Gastroesophageal sphincter (tissue), 3 donors: ENCODE measurements at regions not wholly inside any gene's neighbourhood (a gene's known extent, or its start where the extent isn't known, plus 50 kb on each side); places are given as distances from the start of the nearest gene placed in this dataset.

ENCODE experiments used
- EP300 ChIP-seq: sonication (generic); formaldehyde crosslinking; IDR thresholded peaks from one replicate; pipeline ENCODE4 v1.6.1; 2017; ENCODE audit warnings: antibody characterized with exemption, mild to moderate bottlenecking
- POLR2A ChIP-seq, 2 donors: fragments of 450-650 bp; IDR thresholded peaks; one replicate each; pipeline ENCODE4 v1.6.1; 2017; ENCODE audit warnings: antibody characterized with exemption in 2 of 2, mild to moderate bottlenecking in 2 of 2, moderate library complexity in 1 of 2
- POLR2AphosphoS5 ChIP-seq: sonication (generic); formaldehyde crosslinking; IDR thresholded peaks from one replicate; pipeline ENCODE4 v1.6.1; 2017; ENCODE audit warnings: antibody characterized with exemption
- TF ChIP-seq, protein P1 (sequence below), 4 experiments: fragments of 200-600 bp in 2 of 4; fragments of 450-650 bp in 2 of 4; sonication (generic) in 1 of 4; IDR thresholded peaks; one replicate each; pipeline ENCODE4 v1.5.1; 2017 to 2019; ENCODE audit warnings: antibody characterized with exemption in 4 of 4, mild to moderate bottlenecking in 2 of 4, moderate library complexity in 2 of 4

GRCh38 chr11:119810478-119811232 lies 81.7 kb upstream of the NECTIN1 start:
- TF ChIP-seq POLR2A (IDR thresholded peaks at IDR 0.05) = no peak
- TF ChIP-seq, protein P1, sequence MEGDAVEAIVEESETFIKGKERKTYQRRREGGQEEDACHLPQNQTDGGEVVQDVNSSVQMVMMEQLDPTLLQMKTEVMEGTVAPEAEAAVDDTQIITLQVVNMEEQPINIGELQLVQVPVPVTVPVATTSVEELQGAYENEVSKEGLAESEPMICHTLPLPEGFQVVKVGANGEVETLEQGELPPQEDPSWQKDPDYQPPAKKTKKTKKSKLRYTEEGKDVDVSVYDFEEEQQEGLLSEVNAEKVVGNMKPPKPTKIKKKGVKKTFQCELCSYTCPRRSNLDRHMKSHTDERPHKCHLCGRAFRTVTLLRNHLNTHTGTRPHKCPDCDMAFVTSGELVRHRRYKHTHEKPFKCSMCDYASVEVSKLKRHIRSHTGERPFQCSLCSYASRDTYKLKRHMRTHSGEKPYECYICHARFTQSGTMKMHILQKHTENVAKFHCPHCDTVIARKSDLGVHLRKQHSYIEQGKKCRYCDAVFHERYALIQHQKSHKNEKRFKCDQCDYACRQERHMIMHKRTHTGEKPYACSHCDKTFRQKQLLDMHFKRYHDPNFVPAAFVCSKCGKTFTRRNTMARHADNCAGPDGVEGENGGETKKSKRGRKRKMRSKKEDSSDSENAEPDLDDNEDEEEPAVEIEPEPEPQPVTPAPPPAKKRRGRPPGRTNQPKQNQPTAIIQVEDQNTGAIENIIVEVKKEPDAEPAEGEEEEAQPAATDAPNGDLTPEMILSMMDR (IDR thresholded peaks at IDR 0.05) = no peak
- no peak for TF ChIP-seq EP300
- TF ChIP-seq POLR2AphosphoS5 = no peak
